KMS-11 (cell line): ENCODE measurements at regions not wholly inside any gene's neighbourhood (a gene's known extent, or its start where the extent isn't known, plus 50 kb on each side); places are given as distances from the start of the nearest gene placed in this dataset.

ENCODE experiments used
- H2AFZ ChIP-seq: fragments of 200-600 bp; sonication (generic); 2 replicates; pipeline ENCODE4 v1.6.1; 2016; ENCODE audit warnings: antibody characterized with exemption, mixed run types, low read depth
- H3K27ac ChIP-seq: fragments of 200-600 bp; sonication (generic); 2 replicates; pipeline ENCODE4 v1.6.1; 2016; ENCODE audit warnings: mild to moderate bottlenecking, mixed run types
- H3K27me3 ChIP-seq: fragments of 200-600 bp; sonication (generic); 2 replicates; pipeline ENCODE4 v1.6.1; 2017; ENCODE audit warnings: mild to moderate bottlenecking, low read depth, mixed run types, moderate library complexity; ENCODE audit not compliant: insufficient read depth
- H3K36me3 ChIP-seq: fragments of 200-600 bp; sonication (generic); 2 replicates; pipeline ENCODE4 v1.6.1; 2017; ENCODE audit warnings: mild to moderate bottlenecking, mixed run types; ENCODE audit not compliant: insufficient read depth
- H3K4me1 ChIP-seq: fragments of 200-600 bp; sonication (generic); 2 replicates; pipeline ENCODE4 v1.6.1; 2016; ENCODE audit warnings: mild to moderate bottlenecking, low read depth, mixed run types; ENCODE audit not compliant: poor library complexity, severe bottlenecking
- H3K4me2 ChIP-seq: fragments of 200-600 bp; sonication (generic); 2 replicates; pipeline ENCODE4 v1.7.0; 2016; ENCODE audit warnings: mild to moderate bottlenecking, mixed run types
- H3K4me3 ChIP-seq: fragments of 200-600 bp; sonication (generic); IDR thresholded peaks from 2 replicates; pipeline ENCODE4 v1.6.1; 2017; ENCODE audit warnings: low read depth, low read length, mixed read lengths; ENCODE audit not compliant: insufficient read depth
- H3K79me2 ChIP-seq: fragments of 200-600 bp; sonication (generic); 2 replicates; pipeline ENCODE4 v1.6.1; 2016; ENCODE audit warnings: low read depth, mixed run types; ENCODE audit not compliant: insufficient read depth
- H3K9ac ChIP-seq: fragments of 200-600 bp; sonication (generic); 2 replicates; pipeline ENCODE4 v1.6.1; 2016; ENCODE audit warnings: mild to moderate bottlenecking, mixed run types
- H4K20me1 ChIP-seq: fragments of 200-600 bp; sonication (generic); 2 replicates; pipeline ENCODE4 v1.6.1; 2016; ENCODE audit warnings: mild to moderate bottlenecking, mixed run types; ENCODE audit not compliant: insufficient read depth
- CTCF ChIP-seq: fragments of 200-600 bp; sonication (generic); conservative IDR thresholded peaks from 2 replicates; pipeline ENCODE4 v1.6.1; 2017; ENCODE audit warnings: low read depth, mild to moderate bottlenecking, antibody characterized with exemption, low read length, moderate library complexity, mixed read lengths

GRCh38 chr16:82509691-82510430 lies 116.9 kb upstream of the CDH13 start:
- Histone ChIP-seq H3K4me2 (no peak overlapping the region), H3K9ac (no peak overlapping the region), H3K36me3 (no peaks in the 10 kb centered on the region), H3K4me3 (no peak overlapping the region), H3K27me3 (no peaks in the 10 kb centered on the region), H4K20me1 (no peaks in the 10 kb centered on the region), H3K27ac (no peak overlapping the region), H3K4me1 (no peaks in the 10 kb centered on the region), H3K79me2 (no peaks in the 10 kb centered on the region), H2AFZ (no peak overlapping the region)
- no peak for TF ChIP-seq CTCF

DNA sequence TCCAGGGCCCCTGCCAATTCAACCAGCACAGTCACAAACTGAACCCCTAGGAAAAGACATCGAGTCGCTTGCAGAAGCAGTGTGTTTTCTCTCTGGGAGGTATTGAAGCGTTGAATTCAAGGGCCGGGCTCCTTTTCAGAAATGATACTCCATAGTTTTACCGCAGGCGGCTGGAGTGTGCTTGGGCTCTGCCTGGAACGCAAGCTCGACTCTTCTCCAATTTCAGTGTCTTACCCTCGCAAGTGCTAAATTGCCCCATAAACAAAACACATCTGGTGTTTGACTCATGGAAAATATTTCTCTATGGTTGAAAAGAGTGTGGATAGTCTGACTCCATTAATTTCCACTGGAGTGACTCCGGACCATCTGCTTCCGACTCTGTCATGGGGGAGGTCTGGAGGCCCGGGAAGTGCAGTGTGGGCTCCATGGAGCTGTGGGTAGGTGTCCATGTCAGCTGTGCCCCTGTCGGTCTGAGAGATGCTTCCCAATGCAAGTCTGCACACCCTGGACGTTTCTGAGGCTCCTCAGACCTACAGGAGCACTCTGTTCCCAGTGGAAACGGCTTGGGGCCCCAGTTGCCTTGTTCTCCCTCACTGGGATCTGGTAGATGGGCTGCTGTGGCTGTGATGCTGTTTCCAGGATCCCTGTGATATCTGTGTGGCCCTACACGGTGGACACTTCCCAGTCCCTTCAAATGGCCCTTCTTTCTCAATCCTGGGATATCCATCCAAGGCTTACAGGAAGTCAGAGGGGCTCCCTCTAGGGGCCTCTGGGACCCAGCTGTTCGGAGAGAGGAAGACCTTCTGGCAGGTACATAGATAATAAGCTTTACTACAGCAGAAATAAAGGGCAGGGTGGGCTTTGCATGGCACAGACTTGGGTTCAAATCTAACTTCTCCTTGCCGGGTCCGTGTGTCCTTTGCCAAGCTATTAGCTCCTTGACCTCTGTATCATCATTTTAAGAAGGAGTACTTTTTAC lies 119.8 kb upstream of the CDH13 start:
- no peaks in the 10 kb centered on the region for H3K36me3 ChIP-seq
- H3K79me2 ChIP-seq = no peaks in the 10 kb centered on the region
- no peaks in the 10 kb centered on the region for H3K4me1 ChIP-seq
- no peak overlapping the region for H3K4me3 ChIP-seq
- H4K20me1 ChIP-seq = no peaks in the 10 kb centered on the region
- no peak overlapping the region for H3K9ac ChIP-seq
- H3K27me3 ChIP-seq = no peaks in the 10 kb centered on the region
- no peak overlapping the region for H2AFZ ChIP-seq
- no peak overlapping the region for H3K27ac ChIP-seq
- no peak overlapping the region for H3K4me2 ChIP-seq
- TF ChIP-seq CTCF = no peak

- TF ChIP-seq CTCF = no peak
- Histone ChIP-seq H4K20me1 (no peaks in the 10 kb centered on the region), H3K4me1 (no peaks in the 10 kb centered on the region), H3K36me3 (no peaks in the 10 kb centered on the region), H3K9ac (no peak overlapping the region), H2AFZ (no peak overlapping the region), H3K4me3 (no peak overlapping the region), H3K27ac (no peak overlapping the region), H3K4me2 (no peak overlapping the region), H3K79me2 (no peaks in the 10 kb centered on the region), H3K27me3 (no peaks in the 10 kb centered on the region)
Observed at GRCh38 chr16:82504836-82505235, 121.9 kb upstream of the CDH13 start.

GRCh38 chr16:82499302-82499701 lies 127.5 kb upstream of the CDH13 start:
- Histone ChIP-seq H3K4me3 (no peak overlapping the region), H3K27me3 (no peaks in the 10 kb centered on the region), H3K9ac (no peak overlapping the region), H4K20me1 (no peaks in the 10 kb centered on the region), H2AFZ (no peak overlapping the region), H3K27ac (no peak overlapping the region), H3K36me3 (no peaks in the 10 kb centered on the region), H3K79me2 (no peaks in the 10 kb centered on the region), H3K4me1 (no peaks in the 10 kb centered on the region), H3K4me2 (no peak overlapping the region)
- no peak for TF ChIP-seq CTCF
